ENCODE measurements at regions not wholly inside any gene's neighbourhood (a gene's known extent, or its start where the extent isn't known, plus 50 kb on each side); places are given as distances from the start of the nearest gene placed in this dataset.

GRCh38 chr5:52521236-52521635 lies 266.5 kb upstream of the ITGA1 start:
- TF ChIP-seq SMC3 (IDR thresholded peaks at IDR 0.05; ENCODE audit: low read depth, low read length) (no peak), TCF12 (IDR thresholded peaks at IDR 0.05) (no peak), POLR2AphosphoS5 (IDR thresholded peaks at IDR 0.05; ENCODE audit: low read depth, low read length) (no peak), SIN3A (IDR thresholded peaks at IDR 0.05; ENCODE audit: borderline replicate concordance, low read depth, low read length) (no peak), EP300 (IDR thresholded peaks at IDR 0.05; ENCODE audit: borderline replicate concordance in 1 of 2, low read depth in 1 of 2, low read length in 1 of 2) (no peak), TAF1 (IDR thresholded peaks at IDR 0.05; ENCODE audit: borderline replicate concordance, low read depth, low read length) (no peak), MAX (IDR thresholded peaks at IDR 0.05; ENCODE audit: low read depth) (no peak), CTCF (IDR thresholded peaks at IDR 0.05) (no peak), FOXJ3 (CRISPR knock-in tag; IDR thresholded peaks at IDR 0.05) (no peak), USF1 (IDR thresholded peaks at IDR 0.05; ENCODE audit: borderline replicate concordance, low read depth) (no peak), RAD21 (IDR thresholded peaks at IDR 0.05; ENCODE audit: low read length) (no peak), GATA2 (CRISPR knock-in tag; IDR thresholded peaks at IDR 0.05) (no peak)
